H1 (cell line): ENCODE measurements at regions not wholly inside any gene's neighbourhood (a gene's known extent, or its start where the extent isn't known, plus 50 kb on each side); places are given as distances from the start of the nearest gene placed in this dataset.

Experiments used
- CTCF ChIA-PET: fragments of 300-600 bp; sonication (Branson Sonifier 250); formaldehyde crosslinking; loops from one replicate; lab custom pipeline; 2021; ENCODE audit not compliant: partially characterized antibody; lab: Charles Lee
- POLR2A ChIA-PET: fragments of 300-600 bp; sonication (Branson Sonifier 250); formaldehyde crosslinking; loops from one replicate; lab custom pipeline; 2021; ENCODE audit warnings: inconsistent platforms; ENCODE audit not compliant: partially characterized antibody; lab: Charles Lee
- DNase-seq, 2 experiments: peaks; one replicate each; pipeline versions ENCODE4 v3.0.0 to v3.0.0-alpha.2; 2010 to 2022; ENCODE audit warnings: low spot score in 2 of 2, low read depth in 1 of 2, mixed read lengths in 1 of 2
- FAIRE-seq: peaks from 2 replicates; lab custom pipeline; 2011; peaks lifted over from hg19 to GRCh38; lab: Jason Lieb, UNC
- H2AFZ ChIP-seq: 2 replicates; pipeline ENCODE4 v1.8.1; 2012; ENCODE audit warnings: low read length, inconsistent platforms
- H2AK5ac ChIP-seq: 2 replicates; pipeline ENCODE4 v1.6.1; 2013; ENCODE audit warnings: low read depth, low read length
- H2BK120ac ChIP-seq: replicated peaks from 2 replicates; pipeline ENCODE3; 2013; ENCODE audit warnings: low read depth, low read length, inconsistent platforms
- H2BK12ac ChIP-seq: 2 replicates; pipeline ENCODE4 v1.6.1; 2013; ENCODE audit warnings: low read depth, low read length
- H2BK15ac ChIP-seq: 2 replicates; pipeline ENCODE4 v1.6.1; 2013; ENCODE audit warnings: low read length
- H2BK20ac ChIP-seq: 2 replicates; pipeline ENCODE4 v1.6.1; 2013; ENCODE audit warnings: low read length
- H2BK5ac ChIP-seq: 2 replicates; pipeline ENCODE4 v1.6.1; 2013; ENCODE audit warnings: low read depth, low read length
- H3K14ac ChIP-seq: 2 replicates; pipeline ENCODE4 v1.6.1; 2013; ENCODE audit warnings: inconsistent platforms; ENCODE audit not compliant: insufficient read length
- H3K18ac ChIP-seq: 2 replicates; pipeline ENCODE4 v1.6.1; 2013; ENCODE audit warnings: low read length; ENCODE audit errors: extremely low read depth
- H3K23ac ChIP-seq: 2 replicates; pipeline ENCODE4 v1.6.1; 2013; ENCODE audit warnings: inconsistent platforms; ENCODE audit not compliant: insufficient read length
- H3K23me2 ChIP-seq: 2 replicates; pipeline ENCODE4 v1.6.1; 2013; ENCODE audit warnings: low read depth, low read length
- H3K27ac ChIP-seq: 2 replicates; pipeline ENCODE4 v1.6.1; 2011; ENCODE audit warnings: low read depth, low read length, inconsistent platforms
- H3K27me3 ChIP-seq, 4 experiments: replicated peaks in 1 of 4; 1 replicate in 1 of 4; 2 replicates in 3 of 4; pipeline versions ENCODE4 v1.6.1 to v1.8.1; 2011 to 2013; ENCODE audit warnings: low read length in 3 of 4, mild to moderate bottlenecking in 3 of 4, inconsistent platforms in 2 of 4, mixed read lengths in 2 of 4, moderate library complexity in 1 of 4; ENCODE audit not compliant: control insufficient read depth in 3 of 4, insufficient read depth in 3 of 4; ENCODE audit errors: extremely low read depth in 1 of 4
- H3K36me3 ChIP-seq, 4 experiments: 2 replicates each; pipeline versions ENCODE4 v1.6.1 to v1.8.1; 2011 to 2013; ENCODE audit warnings: mild to moderate bottlenecking in 4 of 4, low read length in 3 of 4, moderate library complexity in 2 of 4, control low read depth in 1 of 4, inconsistent platforms in 1 of 4; ENCODE audit not compliant: insufficient read depth in 4 of 4, control insufficient read depth in 2 of 4
- H3K4ac ChIP-seq: replicated peaks from 2 replicates; pipeline ENCODE3; 2013; ENCODE audit warnings: low read length, low read depth, mixed read lengths, inconsistent platforms; ENCODE audit not compliant: insufficient read length
- H3K4me1 ChIP-seq, 4 experiments: replicated peaks in 1 of 4; 1 replicate in 1 of 4; 2 replicates in 3 of 4; pipeline versions ENCODE4 v1.6.1 to v1.8.1; 2011 to 2013; ENCODE audit warnings: low read length in 3 of 4, inconsistent platforms in 2 of 4, mixed read lengths in 1 of 4; ENCODE audit not compliant: insufficient read depth in 4 of 4, control insufficient read depth in 3 of 4
- H3K4me2 ChIP-seq, 2 experiments: 2 replicates each; pipeline versions ENCODE4 v1.6.1 to v1.8.1; 2011 to 2013; ENCODE audit warnings: low read depth in 2 of 2, low read length in 2 of 2, control low read depth in 1 of 2, inconsistent platforms in 1 of 2, mild to moderate bottlenecking in 1 of 2; ENCODE audit not compliant: insufficient read depth in 1 of 2
- H3K4me3 ChIP-seq, 4 experiments: fragments of 200-600, 300-600 bp in 1 of 4; sonication (generic), shearing (Covaris generic), sonication (Bioruptor Twin) in 1 of 4; 2 replicates each; pipeline versions ENCODE4 v1.5.1 to v1.8.1; 2011 to 2016; ENCODE audit warnings: low read length in 4 of 4, low read depth in 3 of 4, control low read depth in 2 of 4, inconsistent platforms in 2 of 4, mild to moderate bottlenecking in 2 of 4, mixed read lengths in 1 of 4, moderate library complexity in 1 of 4; ENCODE audit not compliant: insufficient read depth in 2 of 4; ENCODE audit errors: extremely low read depth in 1 of 4
- H3K56ac ChIP-seq: replicated peaks from 2 replicates; pipeline ENCODE3; 2013; ENCODE audit warnings: low read depth, mild to moderate bottlenecking, mixed read lengths, low read length, inconsistent platforms; ENCODE audit not compliant: insufficient read length
- H3K79me1 ChIP-seq: 2 replicates; pipeline ENCODE4 v1.6.1; 2013; ENCODE audit warnings: low read depth, low read length, control low read depth
- H3K79me2 ChIP-seq, 2 experiments: 2 replicates each; pipeline versions ENCODE4 v1.6.1 to v1.8.1; 2012 to 2013; ENCODE audit warnings: low read length in 2 of 2, mild to moderate bottlenecking in 2 of 2, inconsistent platforms in 1 of 2; ENCODE audit not compliant: insufficient read depth in 2 of 2, control insufficient read depth in 1 of 2
- H3K9ac ChIP-seq, 4 experiments: replicated peaks in 1 of 4; 1 replicate in 1 of 4; 2 replicates in 3 of 4; pipeline versions ENCODE4 v1.6.1 to v1.8.1; 2011 to 2013; ENCODE audit warnings: low read depth in 3 of 4, low read length in 3 of 4, control low read depth in 2 of 4, mild to moderate bottlenecking in 2 of 4, moderate library complexity in 2 of 4, inconsistent platforms in 1 of 4; ENCODE audit errors: extremely low read depth in 1 of 4
- H3K9me3 ChIP-seq, 2 experiments: 2 replicates each; pipeline versions ENCODE4 v1.6.1 to v1.8.1; 2012 to 2013; ENCODE audit warnings: mild to moderate bottlenecking in 2 of 2, moderate library complexity in 2 of 2, control low read depth in 1 of 2, inconsistent platforms in 1 of 2, low read depth in 1 of 2, low read length in 1 of 2, mixed read lengths in 1 of 2; ENCODE audit not compliant: insufficient read depth in 2 of 2
- H4K20me1 ChIP-seq, 2 experiments: replicated peaks in 1 of 2; 2 replicates each; pipeline versions ENCODE3 to v1.8.1; 2011 to 2013; ENCODE audit warnings: inconsistent platforms in 2 of 2, low read length in 2 of 2, mild to moderate bottlenecking in 1 of 2; ENCODE audit not compliant: insufficient read depth in 2 of 2, control insufficient read depth in 1 of 2
- H4K5ac ChIP-seq: 2 replicates; pipeline ENCODE4 v1.6.1; 2013; ENCODE audit warnings: low read length, low read depth, mixed read lengths, inconsistent platforms; ENCODE audit not compliant: insufficient read length
- H4K8ac ChIP-seq: 2 replicates; pipeline ENCODE4 v1.8.0; 2013; ENCODE audit warnings: mild to moderate bottlenecking, moderate library complexity, low read length, inconsistent platforms; ENCODE audit not compliant: insufficient read depth; ENCODE audit errors: extremely low read depth
- H4K91ac ChIP-seq: replicated peaks from 2 replicates; pipeline ENCODE3; 2013; ENCODE audit warnings: low read length, mixed read lengths, inconsistent platforms; ENCODE audit not compliant: insufficient read length
- CTBP2 ChIP-seq: IDR thresholded peaks from 2 replicates; pipeline ENCODE4 v1.7.0; 2011; ENCODE audit warnings: borderline replicate concordance, mild to moderate bottlenecking, moderate library complexity, mixed read lengths, low read length; ENCODE audit not compliant: insufficient read depth, insufficient read length
- GABPA ChIP-seq: IDR thresholded peaks from 2 replicates; pipeline ENCODE4 v1.6.1; 2011; ENCODE audit warnings: mild to moderate bottlenecking, low read length, moderate library complexity, borderline replicate concordance; ENCODE audit not compliant: insufficient read depth
- HDAC2 ChIP-seq, 2 experiments: fragments of 300-600 bp in 1 of 2; sonication (generic) in 1 of 2; IDR thresholded peaks; 2 replicates each; pipeline ENCODE4 v1.6.1; 2011 to 2012; ENCODE audit warnings: low read depth in 2 of 2, low read length in 2 of 2, mild to moderate bottlenecking in 2 of 2, moderate library complexity in 2 of 2, borderline replicate concordance in 1 of 2, inconsistent platforms in 1 of 2
- POLR2AphosphoS5 ChIP-seq: IDR thresholded peaks from 2 replicates; pipeline ENCODE4 v1.6.1; 2011; ENCODE audit warnings: low read depth, low read length
- RBBP5 ChIP-seq: IDR thresholded peaks from 2 replicates; pipeline ENCODE4 v1.7.1; 2012; ENCODE audit warnings: low read depth, mild to moderate bottlenecking, inconsistent platforms, low read length, moderate library complexity, borderline replicate concordance
- RNF2 ChIP-seq: fragments of 200-900, 300-1000 bp; sonication (generic); IDR thresholded peaks from 2 replicates; pipeline ENCODE4 v1.7.1; 2016; ENCODE audit warnings: borderline replicate concordance, low read depth, mild to moderate bottlenecking, antibody characterized with exemption, low read length; ENCODE audit not compliant: poor library complexity, severe bottlenecking; ENCODE audit errors: missing control alignments
- RXRA ChIP-seq: IDR thresholded peaks from 2 replicates; pipeline ENCODE4 v1.6.1; 2011; ENCODE audit warnings: low read depth, mild to moderate bottlenecking, low read length, moderate library complexity; ENCODE audit not compliant: insufficient read depth
- SIX5 ChIP-seq: IDR thresholded peaks from 2 replicates; pipeline ENCODE4 v1.6.1; 2011; ENCODE audit warnings: mild to moderate bottlenecking, low read depth, low read length
- SP1 ChIP-seq: IDR thresholded peaks from 2 replicates; pipeline ENCODE4 v1.6.1; 2011; ENCODE audit warnings: low read depth, low read length
- WGBS, 2 experiments: shearing (Covaris generic) in 1 of 2; methylation state at CpG; one replicate each; pipeline versions ENCODE4 v1.1.6 to v1.1.7; 2013 to 2015; ENCODE audit warnings: low lambda C conversion rate in 2 of 2, mixed read lengths in 2 of 2, inconsistent platforms in 1 of 2, low coverage in 1 of 2, missing lambda C conversion rate in 1 of 2; ENCODE audit not compliant: insufficient replicate concordance in 2 of 2, insufficient coverage in 1 of 2, insufficient read length in 1 of 2; ENCODE audit errors: extremely low coverage in 1 of 2, missing lambda C conversion rate in 1 of 2; 5-methylcytosine and 5-hydroxymethylcytosine counted together
- TF ChIP-seq, protein P1 (sequence below): IDR thresholded peaks from 2 replicates; pipeline ENCODE4 v1.6.1; 2012; ENCODE audit warnings: low read length, inconsistent platforms
- TF ChIP-seq, protein P2 (sequence below): IDR thresholded peaks from 2 replicates; pipeline ENCODE4 v1.6.1; 2012; ENCODE audit warnings: inconsistent platforms

DNA sequence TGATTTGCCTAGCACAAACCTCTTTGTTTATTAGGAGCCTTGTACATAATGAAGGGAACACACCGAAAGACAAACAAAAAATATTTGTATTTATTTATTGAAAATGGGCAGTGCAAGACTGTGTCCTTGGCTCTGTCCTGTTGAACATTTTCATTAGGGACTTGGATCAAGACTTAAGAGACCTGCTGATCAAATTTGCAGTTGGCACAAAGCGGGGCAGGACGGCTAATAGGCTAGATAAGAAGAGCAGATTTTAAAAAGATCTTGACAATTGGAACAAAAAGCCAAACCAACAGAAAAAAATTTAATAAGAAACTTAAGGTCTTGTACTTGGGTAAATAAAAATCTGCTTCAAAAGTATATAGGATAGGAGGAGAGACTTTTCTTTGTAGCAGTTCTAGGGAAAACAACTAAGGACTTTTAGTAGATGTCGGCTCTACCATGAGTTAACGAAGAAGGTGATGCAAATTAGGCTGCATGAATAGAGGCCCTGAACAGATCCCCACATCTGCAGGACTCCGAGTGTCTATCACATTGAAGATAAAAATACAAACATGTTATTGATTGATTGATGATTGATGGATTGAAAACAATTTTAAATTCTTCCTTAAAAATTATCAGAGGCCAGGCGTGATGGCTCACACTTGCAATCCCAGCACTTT is 124.1 kb upstream of the SPACA1 start:
- Histone ChIP-seq H4K8ac (no peak overlapping the region), H4K5ac (no peak overlapping the region), H3K14ac (no peak overlapping the region), H3K23me2 (no peaks in the 10 kb centered on the region; the same call in 1 of the 2 replicates), H2AFZ (no peak overlapping the region), H3K36me3 (no peaks in the 10 kb centered on the region), H3K4me3 (no peak overlapping the region), H2BK5ac (no peak overlapping the region), H3K23ac (no peak overlapping the region), H4K20me1 (no peaks in the 10 kb centered on the region), H2BK12ac (no peak overlapping the region), H3K27ac (no peak overlapping the region), H3K18ac (no peak overlapping the region), H3K4me2 (no peak overlapping the region), H3K79me1 (no peaks in the 10 kb centered on the region), H3K27me3 (no peaks in the 10 kb centered on the region), H3K56ac (no peak overlapping the region), H3K4me1 (no peaks in the 10 kb centered on the region; a peak in 1 of 7 replicates), H3K4ac (no peak overlapping the region), H2BK15ac (no peak overlapping the region), H2BK120ac (no peak overlapping the region), H2AK5ac (no peak overlapping the region), H3K9me3 (no peaks in the 10 kb centered on the region), H4K91ac (no peak overlapping the region), H3K9ac (no peak overlapping the region), H3K79me2 (no peaks in the 10 kb centered on the region), H2BK20ac (no peak overlapping the region)
- DNase-seq, result no peak
- ChIA-PET POLR2A (no interaction called here), CTCF (no interaction called here)
- whole genome bisulfite sequencing, 2 experiments, result 96% methylated on average over 7 of the region's 7 CpGs; no CpG with 5 or more reads in 1 of the 2 experiments
- no peak for FAIRE-seq
- TF ChIP-seq POLR2AphosphoS5, result no peak
- TF ChIP-seq, protein P1, sequence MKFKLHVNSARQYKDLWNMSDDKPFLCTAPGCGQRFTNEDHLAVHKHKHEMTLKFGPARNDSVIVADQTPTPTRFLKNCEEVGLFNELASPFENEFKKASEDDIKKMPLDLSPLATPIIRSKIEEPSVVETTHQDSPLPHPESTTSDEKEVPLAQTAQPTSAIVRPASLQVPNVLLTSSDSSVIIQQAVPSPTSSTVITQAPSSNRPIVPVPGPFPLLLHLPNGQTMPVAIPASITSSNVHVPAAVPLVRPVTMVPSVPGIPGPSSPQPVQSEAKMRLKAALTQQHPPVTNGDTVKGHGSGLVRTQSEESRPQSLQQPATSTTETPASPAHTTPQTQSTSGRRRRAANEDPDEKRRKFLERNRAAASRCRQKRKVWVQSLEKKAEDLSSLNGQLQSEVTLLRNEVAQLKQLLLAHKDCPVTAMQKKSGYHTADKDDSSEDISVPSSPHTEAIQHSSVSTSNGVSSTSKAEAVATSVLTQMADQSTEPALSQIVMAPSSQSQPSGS, result no peak
- TF ChIP-seq, protein P2, sequence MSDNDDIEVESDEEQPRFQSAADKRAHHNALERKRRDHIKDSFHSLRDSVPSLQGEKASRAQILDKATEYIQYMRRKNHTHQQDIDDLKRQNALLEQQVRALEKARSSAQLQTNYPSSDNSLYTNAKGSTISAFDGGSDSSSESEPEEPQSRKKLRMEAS, result no peak
- TF ChIP-seq CTBP2, result no peak
- TF ChIP-seq RBBP5, result no peak
- TF ChIP-seq SIX5, result no peak
- TF ChIP-seq RXRA, result no peak
- TF ChIP-seq GABPA, result no peak
- no peak for TF ChIP-seq RNF2
- TF ChIP-seq HDAC2 (IDR thresholded peaks at IDR 0.05; ENCODE audit: borderline replicate concordance in 1 of 2, low read depth in 2 of 2, low read length in 2 of 2), result no peak
- no peak for TF ChIP-seq SP1
